AG10803 (cell line): ENCODE measurements at regions not wholly inside any gene's neighbourhood (a gene's known extent, or its start where the extent isn't known, plus 50 kb on each side); places are given as distances from the start of the nearest gene placed in this dataset.
A peak's percentile ranks its signal among the peaks of the same experiment; 100 is the strongest.

ENCODE experiments used
- DNase-seq: peaks from one replicate; pipeline ENCODE4 v3.0.0; 2010; ENCODE audit warnings: low read depth
- H3K4me3 ChIP-seq: 2 replicates; pipeline ENCODE4 v1.5.1; 2011; ENCODE audit warnings: mild to moderate bottlenecking, low read length, control low read depth
- CTCF ChIP-seq: conservative IDR thresholded peaks from 2 replicates; pipeline ENCODE4 v1.5.1; 2011; ENCODE audit warnings: mild to moderate bottlenecking, low read length, control low read depth, inconsistent platforms

GRCh38 chr10:4526311-4526731, 299.7 kb upstream of the AKR1E2 start:
- no peak overlapping the region for H3K4me3 ChIP-seq
- peak; percentile 50 for DNase-seq
- no peak for TF ChIP-seq CTCF

GRCh38 chr10:4525103-4525502, 300.9 kb upstream of the AKR1E2 start:
- no peak for DNase-seq
- no peak for TF ChIP-seq CTCF
- H3K4me3 ChIP-seq: no peak overlapping the region

DNA sequence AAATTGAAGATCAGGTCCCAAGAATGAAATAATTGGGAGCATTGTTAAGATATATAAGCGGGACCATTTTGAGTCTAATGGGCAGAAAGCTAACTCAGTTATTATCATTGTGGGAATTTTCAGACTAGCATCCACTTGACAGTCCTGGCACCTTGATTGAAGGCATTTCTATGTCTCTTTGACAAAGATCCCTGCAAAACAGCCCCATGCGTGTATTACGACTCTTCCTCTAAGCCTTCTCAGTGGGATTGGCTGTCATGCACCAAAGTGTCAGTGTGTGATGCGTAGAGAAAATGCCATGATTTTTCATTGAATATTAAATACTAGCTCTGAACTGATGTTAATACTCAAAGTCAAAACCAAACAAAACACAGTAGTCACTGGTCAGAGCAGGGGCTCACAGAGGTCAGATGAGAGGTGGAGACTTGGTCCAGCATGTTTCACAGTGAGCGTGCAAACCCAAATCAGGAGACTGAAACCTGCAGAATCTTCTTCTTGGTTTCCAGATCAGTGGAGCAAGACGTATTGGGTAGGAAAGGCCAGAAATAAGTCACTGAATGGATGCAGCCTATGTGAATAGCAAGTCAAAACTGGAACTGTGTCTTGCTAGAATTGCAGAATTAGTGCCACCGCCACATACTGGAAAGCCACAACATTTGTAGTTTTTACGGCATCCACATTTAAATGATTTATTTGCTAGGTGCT, 303.6 kb upstream of the AKR1E2 start:
- H3K4me3 ChIP-seq: no peak overlapping the region
- TF ChIP-seq CTCF: no peak
- no peak for DNase-seq

DNA sequence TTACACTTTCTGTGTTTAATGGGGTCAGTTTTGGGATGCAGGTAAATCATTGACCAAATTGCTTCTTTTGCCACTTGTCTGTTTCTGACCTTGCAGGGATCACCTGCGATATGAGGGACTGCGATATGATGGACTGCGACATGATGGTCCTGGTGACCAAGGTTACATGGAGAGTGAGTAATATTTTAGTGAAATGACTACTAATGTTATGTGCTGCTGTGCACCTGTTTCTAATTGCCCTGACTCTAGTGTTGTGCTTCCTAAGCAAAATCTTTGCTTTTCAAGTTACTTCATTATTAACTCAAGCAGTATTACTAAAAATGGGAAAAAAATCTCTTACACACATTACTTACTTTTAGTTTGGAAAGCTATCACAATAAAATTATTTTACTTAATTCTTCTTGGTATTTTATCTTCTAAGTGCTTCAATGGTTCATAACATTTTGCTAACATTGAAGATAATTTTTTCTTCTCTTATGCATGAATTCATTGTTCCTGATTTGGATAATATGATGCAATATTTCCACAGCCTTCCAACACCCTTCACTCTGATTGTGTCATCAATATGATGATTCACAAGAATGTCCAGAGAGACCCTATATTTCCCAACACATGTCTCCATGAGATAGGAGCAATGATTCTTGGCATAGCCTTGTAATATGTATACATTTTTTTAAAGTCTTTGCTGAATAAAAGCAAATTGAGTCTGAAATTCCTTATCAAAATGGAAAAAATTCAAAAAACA, 306.2 kb upstream of the AKR1E2 start:
- no peak for TF ChIP-seq CTCF
- peak; percentile 69 for DNase-seq
- no peak overlapping the region for H3K4me3 ChIP-seq

- no peak overlapping the region for H3K4me3 ChIP-seq
- TF ChIP-seq CTCF: no peak
- DNase-seq: no peak
Measured at GRCh38 chr10:4517746-4518145, 308.3 kb upstream of the AKR1E2 start.

- H3K4me3 ChIP-seq: no peak overlapping the region
- no peak for TF ChIP-seq CTCF
- DNase-seq: no peak
Measured at GRCh38 chr10:4515721-4516120, 310.3 kb upstream of the AKR1E2 start.

DNA sequence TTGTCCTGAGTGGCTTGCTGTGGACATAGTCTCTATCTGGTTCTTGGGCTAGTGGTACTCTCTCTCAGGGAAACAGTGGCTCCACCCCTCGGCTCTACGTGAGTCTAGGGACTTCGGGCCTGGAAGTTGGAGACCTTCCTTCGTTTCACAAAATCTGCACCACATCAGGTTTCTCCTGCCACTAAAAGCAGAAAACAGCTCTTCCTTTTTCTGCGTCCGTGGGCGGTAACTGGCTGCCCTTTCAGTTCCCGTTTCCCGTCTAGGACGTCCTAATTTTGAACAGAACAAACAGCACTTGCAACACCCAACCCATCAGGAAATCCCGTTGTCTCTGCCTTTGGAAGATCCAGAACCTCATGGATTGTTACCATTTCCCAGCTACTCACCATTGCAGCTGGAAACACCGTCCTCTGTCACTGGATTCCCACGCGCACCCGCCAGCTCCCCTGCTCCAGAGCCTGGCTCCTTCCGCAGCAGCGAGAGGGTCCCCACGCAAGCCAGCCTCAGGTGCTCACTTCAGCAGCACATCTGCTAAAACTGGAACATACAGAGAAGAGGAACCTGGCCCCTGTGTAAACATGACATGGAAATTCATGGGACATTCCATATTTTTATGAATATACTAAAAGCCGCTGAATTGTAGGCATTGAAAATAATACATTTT, 311.4 kb upstream of the AKR1E2 start:
- no peak for TF ChIP-seq CTCF
- DNase-seq: no peak
- H3K4me3 ChIP-seq: no peak overlapping the region
